Osteocyte (in vitro differentiated cells): ENCODE measurements at regions not wholly inside any gene's neighbourhood (a gene's known extent, or its start where the extent isn't known, plus 50 kb on each side); places are given as distances from the start of the nearest gene placed in this dataset.

Experiments used
- DNase-seq: peaks from one replicate; pipeline ENCODE4 v3.0.0; 2021; ENCODE audit warnings: mixed read lengths; ENCODE audit not compliant: unreplicated experiment; ENCODE audit errors: extremely low spot score
- H3K27ac Mint-ChIP-seq: one replicate; pipeline ENCODE4 v1.8.0; 2021; ENCODE audit warnings: mild to moderate bottlenecking, mixed read lengths; ENCODE audit not compliant: unreplicated experiment
- H3K27me3 Mint-ChIP-seq: one replicate; pipeline ENCODE4 v1.8.0; 2021; ENCODE audit warnings: mixed read lengths; ENCODE audit not compliant: unreplicated experiment
- H3K36me3 Mint-ChIP-seq: one replicate; pipeline ENCODE4 v1.8.0; 2021; ENCODE audit warnings: mixed read lengths; ENCODE audit not compliant: unreplicated experiment
- H3K4me1 Mint-ChIP-seq: one replicate; pipeline ENCODE4 v1.8.0; 2021; ENCODE audit warnings: mixed read lengths; ENCODE audit not compliant: unreplicated experiment
- H3K4me3 Mint-ChIP-seq: one replicate; pipeline ENCODE4 v1.8.0; 2021; ENCODE audit warnings: mild to moderate bottlenecking, moderate library complexity, mixed read lengths; ENCODE audit not compliant: unreplicated experiment
- H3K9me3 Mint-ChIP-seq: one replicate; pipeline ENCODE4 v1.8.0; 2021; ENCODE audit warnings: mixed read lengths; ENCODE audit not compliant: unreplicated experiment
- TF ChIP-seq, protein P1 (sequence below): fragments of 200-600 bp; sonication (generic); IDR thresholded peaks from 2 replicates; pipeline ENCODE4 v1.5.0; 2021; ENCODE audit warnings: antibody characterized with exemption, mild to moderate bottlenecking, moderate library complexity

DNA sequence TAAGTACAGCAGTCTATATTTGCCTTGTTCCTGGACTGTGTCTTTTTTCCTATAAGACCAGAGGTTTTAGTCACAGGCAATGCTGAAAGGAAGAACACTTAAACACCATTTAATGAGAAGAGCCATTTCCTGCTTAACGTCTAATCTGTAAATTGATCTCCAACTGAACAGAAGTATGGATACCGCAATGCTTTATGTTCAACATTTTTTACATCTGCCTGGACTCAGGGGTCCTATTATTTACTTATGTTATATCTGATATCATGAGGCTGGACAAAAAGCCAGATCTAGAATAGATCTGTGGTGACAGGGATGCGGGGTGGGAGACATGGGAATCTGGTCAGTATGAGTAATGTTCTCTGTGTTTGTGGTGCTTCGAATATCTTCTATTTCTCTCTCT, 334.6 kb upstream of the MPDZ start:
- TF ChIP-seq, protein P1, sequence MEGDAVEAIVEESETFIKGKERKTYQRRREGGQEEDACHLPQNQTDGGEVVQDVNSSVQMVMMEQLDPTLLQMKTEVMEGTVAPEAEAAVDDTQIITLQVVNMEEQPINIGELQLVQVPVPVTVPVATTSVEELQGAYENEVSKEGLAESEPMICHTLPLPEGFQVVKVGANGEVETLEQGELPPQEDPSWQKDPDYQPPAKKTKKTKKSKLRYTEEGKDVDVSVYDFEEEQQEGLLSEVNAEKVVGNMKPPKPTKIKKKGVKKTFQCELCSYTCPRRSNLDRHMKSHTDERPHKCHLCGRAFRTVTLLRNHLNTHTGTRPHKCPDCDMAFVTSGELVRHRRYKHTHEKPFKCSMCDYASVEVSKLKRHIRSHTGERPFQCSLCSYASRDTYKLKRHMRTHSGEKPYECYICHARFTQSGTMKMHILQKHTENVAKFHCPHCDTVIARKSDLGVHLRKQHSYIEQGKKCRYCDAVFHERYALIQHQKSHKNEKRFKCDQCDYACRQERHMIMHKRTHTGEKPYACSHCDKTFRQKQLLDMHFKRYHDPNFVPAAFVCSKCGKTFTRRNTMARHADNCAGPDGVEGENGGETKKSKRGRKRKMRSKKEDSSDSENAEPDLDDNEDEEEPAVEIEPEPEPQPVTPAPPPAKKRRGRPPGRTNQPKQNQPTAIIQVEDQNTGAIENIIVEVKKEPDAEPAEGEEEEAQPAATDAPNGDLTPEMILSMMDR = no peak
- Mint-ChIP-seq H3K27me3 (no peaks in the 10 kb centered on the region), H3K9me3 (peaks cover 5% of the 10 kb centered on the region), H3K36me3 (no peaks in the 10 kb centered on the region), H3K27ac (no peak overlapping the region), H3K4me3 (no peak overlapping the region), H3K4me1 (peaks cover 13% of the 10 kb centered on the region)
- DNase-seq = no peak

DNA sequence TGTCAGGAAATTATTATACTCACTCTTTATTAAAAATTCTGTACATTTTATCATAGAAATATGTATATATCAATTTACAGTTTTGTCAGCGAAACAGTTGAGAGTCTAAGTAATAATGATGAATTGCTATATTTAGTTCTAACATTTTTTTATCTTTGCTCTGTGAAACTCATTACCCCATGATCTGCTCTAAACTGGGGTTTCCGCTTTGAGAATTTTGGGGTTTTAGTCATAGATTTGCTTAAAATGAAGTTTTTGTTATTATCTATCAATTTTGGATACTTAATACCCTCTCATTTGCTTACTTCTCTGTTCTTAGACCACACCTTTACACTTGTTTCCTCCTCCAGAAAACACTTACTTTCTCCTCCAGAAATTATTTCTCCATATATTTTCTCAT, 333.8 kb upstream of the MPDZ start:
- peaks cover 19% of the 10 kb centered on the region for H3K4me1 Mint-ChIP-seq
- peaks cover 4% of the 10 kb centered on the region for H3K27me3 Mint-ChIP-seq
- H3K9me3 Mint-ChIP-seq = peaks cover 5% of the 10 kb centered on the region
- no peaks in the 10 kb centered on the region for H3K36me3 Mint-ChIP-seq
- DNase-seq = no peak
- no peak overlapping the region for H3K4me3 Mint-ChIP-seq
- TF ChIP-seq, protein P1 = no peak
- H3K27ac Mint-ChIP-seq = no peak overlapping the region

DNA sequence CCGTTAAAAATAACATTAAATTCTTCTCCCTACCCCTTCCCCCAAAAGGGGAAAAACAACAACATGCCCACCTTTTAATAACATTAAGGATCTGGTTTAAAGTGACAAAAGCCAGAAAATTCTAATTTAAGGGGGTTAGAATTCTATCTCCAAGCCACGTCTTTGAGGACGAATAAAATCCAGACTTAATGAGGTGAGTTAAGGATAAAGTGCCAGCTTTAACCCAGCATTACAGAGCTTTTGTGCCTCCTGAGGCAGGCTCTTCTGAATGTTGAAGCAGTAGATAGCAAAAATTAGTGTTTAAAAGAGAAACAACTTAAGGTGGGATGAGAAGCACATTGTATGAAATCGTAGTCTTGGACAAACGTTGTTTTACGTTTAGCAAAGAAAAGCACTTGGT, 329.0 kb upstream of the MPDZ start:
- peaks cover 5% of the 10 kb centered on the region for H3K9me3 Mint-ChIP-seq
- H3K4me3 Mint-ChIP-seq = peak overlapping the region; percentile 18
- peak overlapping the region; percentile 5 for H3K27ac Mint-ChIP-seq
- TF ChIP-seq, protein P1 = no peak
- DNase-seq = no peak
- peaks cover 35% of the 10 kb centered on the region for H3K4me1 Mint-ChIP-seq
- H3K27me3 Mint-ChIP-seq = peaks cover 4% of the 10 kb centered on the region
- no peaks in the 10 kb centered on the region for H3K36me3 Mint-ChIP-seq

DNA sequence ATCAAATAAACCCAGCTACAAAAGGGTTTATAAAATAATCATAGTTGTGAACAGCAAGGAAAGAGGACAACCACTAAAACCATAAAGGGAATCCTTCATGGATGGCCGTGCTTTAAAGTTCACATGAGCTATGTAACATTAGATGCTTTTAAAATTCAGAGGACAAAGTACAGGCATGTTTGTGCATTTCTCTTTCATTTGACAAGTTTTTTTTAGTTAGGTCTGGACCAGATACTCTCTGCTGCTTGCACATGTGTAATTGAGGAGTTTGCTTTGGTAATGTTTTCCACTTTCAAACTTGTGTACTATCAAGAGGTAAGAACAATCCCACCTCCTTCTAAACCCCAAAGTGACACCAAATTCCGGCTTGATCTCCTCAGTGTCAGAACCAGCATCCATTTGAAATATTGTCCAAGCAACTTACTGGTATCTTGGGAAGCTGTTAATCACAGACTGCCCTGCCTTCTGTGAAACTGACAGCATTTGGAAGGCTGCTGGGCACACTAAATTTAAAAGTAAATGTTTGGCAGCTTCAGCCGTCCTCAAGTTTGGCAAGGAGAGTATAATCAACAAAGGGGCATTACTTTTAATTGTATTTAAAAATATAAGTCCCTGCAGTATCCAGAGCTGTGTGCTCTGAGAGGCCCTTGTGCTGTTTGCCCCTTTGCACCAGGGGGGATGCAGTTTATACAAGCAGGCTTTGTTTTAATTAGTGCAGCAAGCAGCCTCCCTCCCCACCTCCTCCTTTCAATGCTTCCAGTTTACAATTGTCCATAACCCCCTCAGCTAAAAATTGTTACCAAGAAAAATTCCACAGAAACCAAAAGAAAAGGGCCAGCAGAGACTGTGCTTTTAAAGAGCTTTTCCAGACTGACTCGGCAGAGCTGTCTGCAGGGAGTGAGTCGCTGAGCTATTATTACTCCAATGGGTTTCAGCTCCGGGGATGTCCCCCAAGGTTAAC, 328.3 kb upstream of the MPDZ start:
- peaks cover 35% of the 10 kb centered on the region for H3K4me1 Mint-ChIP-seq
- no peaks in the 10 kb centered on the region for H3K36me3 Mint-ChIP-seq
- peaks cover 8% of the 10 kb centered on the region for H3K9me3 Mint-ChIP-seq
- H3K27me3 Mint-ChIP-seq = peaks cover 4% of the 10 kb centered on the region
- no peak overlapping the region for H3K4me3 Mint-ChIP-seq
- no peak for DNase-seq
- TF ChIP-seq, protein P1 = no peak
- peak overlapping the region; percentile 5 for H3K27ac Mint-ChIP-seq

DNA sequence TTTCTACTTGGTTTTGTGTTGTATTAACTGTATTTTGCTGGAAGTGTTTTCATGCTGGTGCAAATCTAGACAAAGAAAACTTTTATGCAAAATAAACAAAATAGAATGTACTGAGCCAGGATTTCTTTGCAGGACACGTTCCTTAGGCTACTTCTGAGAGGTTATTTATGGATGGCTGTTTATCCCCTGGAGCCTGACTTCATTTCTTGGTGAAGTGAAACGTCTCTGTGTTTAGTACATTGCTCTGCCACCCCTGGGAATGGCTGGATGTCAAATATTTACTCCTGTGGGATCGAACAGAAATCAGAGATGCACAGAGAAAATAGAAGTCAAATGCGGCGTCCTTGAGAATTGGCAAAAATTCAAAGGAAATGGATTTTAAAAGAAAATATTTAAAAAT, 327.1 kb upstream of the MPDZ start:
- Mint-ChIP-seq H3K36me3 (peaks cover 3% of the 10 kb centered on the region), H3K4me1 (peaks cover 35% of the 10 kb centered on the region), H3K27ac (no peak overlapping the region), H3K9me3 (peaks cover 14% of the 10 kb centered on the region), H3K4me3 (no peak overlapping the region), H3K27me3 (peaks cover 6% of the 10 kb centered on the region)
- TF ChIP-seq, protein P1 = no peak
- DNase-seq = no peak
